PC-3 (cell line): ENCODE measurements at regions not wholly inside any gene's neighbourhood (a gene's known extent, or its start where the extent isn't known, plus 50 kb on each side); places are given as distances from the start of the nearest gene placed in this dataset.
A peak's percentile ranks its signal among the peaks of the same experiment; 100 is the strongest.

ENCODE experiments used
- ATAC-seq: fragments of 200-7000 bp; cut with Tn5 transposase; 2 replicates; pipeline ENCODE4 v1.9.1; 2020; ENCODE audit warnings: mild to moderate bottlenecking, moderate library complexity
- BruUV-seq: library from RNA; stranded (reverse); fragments of 400-500 nt; replicated peaks from 2 replicates; lab custom pipeline; 2021; lab: Mats Ljungman, UMichigan
- CTCF ChIA-PET: fragments of 300-600 bp; sonication (Branson Sonifier 250); formaldehyde crosslinking; loops from one replicate; lab custom pipeline; 2022; ENCODE audit warnings: antibody characterized with exemption; lab: Charles Lee
- POLR2A ChIA-PET: fragments of 300-600 bp; sonication (Branson Sonifier 250); formaldehyde crosslinking; loops from one replicate; lab custom pipeline; 2022; ENCODE audit warnings: antibody characterized with exemption; ENCODE audit not compliant: unreplicated experiment; lab: Charles Lee
- DNase-seq: peaks from one replicate; pipeline ENCODE4 v3.0.0-alpha.2; 2015
- H2AFZ ChIP-seq: fragments of 300-600 bp; sonication (generic); 2 replicates; pipeline ENCODE4 v1.6.0; 2016; ENCODE audit warnings: antibody characterized with exemption, low read length
- H3F3A ChIP-seq: fragments of 300-600 bp; sonication (generic); one replicate; pipeline ENCODE4 v1.6.0; 2017; ENCODE audit warnings: antibody characterized with exemption, low read length, control low read depth, mild to moderate bottlenecking; ENCODE audit not compliant: unreplicated experiment
- H3K27ac ChIP-seq: fragments of 300-600 bp; sonication (generic); 2 replicates; pipeline ENCODE4 v1.5.1; 2016; ENCODE audit warnings: mild to moderate bottlenecking, low read length
- H3K27me3 ChIP-seq: fragments of 300-600 bp; sonication (generic); 2 replicates; pipeline ENCODE4 v1.6.1; 2016; ENCODE audit warnings: low read length, mixed read lengths
- H3K36me3 ChIP-seq: fragments of 300-600 bp; sonication (generic); 2 replicates; pipeline ENCODE4 v1.6.1; 2016; ENCODE audit warnings: low read depth, mixed run types, low read length, mixed read lengths
- H3K4me1 ChIP-seq: fragments of 300-600 bp; sonication (generic); 2 replicates; pipeline ENCODE4 v1.5.1; 2016; ENCODE audit warnings: low read length; ENCODE audit not compliant: insufficient read depth
- H3K4me2 ChIP-seq: fragments of 300-600 bp; sonication (generic); 2 replicates; pipeline ENCODE4 v1.6.0; 2016; ENCODE audit warnings: low read length
- H3K4me3 ChIP-seq: fragments of 300-600 bp; sonication (generic); 2 replicates; pipeline ENCODE4 v1.5.1; 2016; ENCODE audit warnings: mild to moderate bottlenecking, low read length, mixed read lengths
- H3K79me2 ChIP-seq: fragments of 300-600 bp; sonication (generic); 2 replicates; pipeline ENCODE4 v1.6.1; 2017; ENCODE audit warnings: low read length, mixed read lengths
- H3K9ac ChIP-seq: fragments of 300-600 bp; sonication (generic); 2 replicates; pipeline ENCODE4 v1.6.0; 2016; ENCODE audit warnings: mild to moderate bottlenecking, low read length
- H3K9me2 ChIP-seq: fragments of 300-600 bp; sonication (generic); replicated peaks from 2 replicates; pipeline ENCODE4 v1.6.1; 2016; ENCODE audit warnings: mixed run types, low read length, mixed read lengths
- H3K9me3 ChIP-seq: fragments of 300-600 bp; sonication (generic); 2 replicates; pipeline ENCODE4 v1.6.1; 2016; ENCODE audit warnings: low read length, mixed read lengths
- H4K20me1 ChIP-seq: fragments of 300-600 bp; sonication (generic); 2 replicates; pipeline ENCODE4 v1.6.1; 2016; ENCODE audit warnings: low read length, mixed read lengths
- CTCF ChIP-seq: fragments of 300-600 bp; sonication (generic); conservative IDR thresholded peaks from 2 replicates; pipeline ENCODE4 v1.5.1; 2017; ENCODE audit warnings: antibody characterized with exemption, low read depth, mild to moderate bottlenecking, low read length
- EZH2 ChIP-seq: fragments of 300-600 bp; sonication (generic); IDR thresholded peaks from one replicate; pipeline ENCODE4 v1.6.1; 2017; ENCODE audit warnings: antibody characterized with exemption, mild to moderate bottlenecking, low read length; ENCODE audit not compliant: unreplicated experiment
- EZH2phosphoT487 ChIP-seq: fragments of 300-600 bp; sonication (generic); IDR thresholded peaks from 2 replicates; pipeline ENCODE4 v1.6.1; 2018; ENCODE audit warnings: mild to moderate bottlenecking, antibody characterized with exemption, low read length, borderline replicate concordance
- intact Hi-C: fragments of 100-400 bp; cut with micrococcal nuclease; formaldehyde crosslinking; loops from 2 replicates; pipeline ENCODE4 v1.9.0; 2023

GRCh38 chr13:97566907-97567306 lies 132.9 kb downstream of the RAP2A start:
- intact Hi-C loops, result no loop called here
- no peaks in the 10 kb centered on the region for H3K9me3 ChIP-seq
- no peaks in the 10 kb centered on the region for H3K27me3 ChIP-seq
- no peaks in the 10 kb centered on the region for H3K36me3 ChIP-seq
- H3K4me1 ChIP-seq, result peaks cover 8% of the 10 kb centered on the region
- BruUV-seq, result no TSS peak
- H4K20me1 ChIP-seq, result no peaks in the 10 kb centered on the region
- TF ChIP-seq EZH2 (no peak), EZH2phosphoT487 (no peak), CTCF (no peak)
- H3K4me2 ChIP-seq, result no peak overlapping the region
- no peak for DNase-seq
- ATAC-seq, result no peak
- no peak overlapping the region for H3K9ac ChIP-seq
- ChIA-PET CTCF (no interaction called here), POLR2A (no interaction called here)
- no peaks in the 10 kb centered on the region for H3K79me2 ChIP-seq
- no peaks in the 10 kb centered on the region for H3F3A ChIP-seq
- no peak overlapping the region for H3K27ac ChIP-seq
- H3K4me3 ChIP-seq, result no peak overlapping the region
- no peak overlapping the region for H2AFZ ChIP-seq
- no peaks in the 10 kb centered on the region for H3K9me2 ChIP-seq

GRCh38 chr13:97567510-97568243 lies 133.7 kb downstream of the RAP2A start:
- CTCF ChIA-PET, result no interaction called here

More at GRCh38 chr13:97567510-97568243, 133.7 kb downstream of the RAP2A start:
- no peak overlapping the region for H3K9ac ChIP-seq
- H4K20me1 ChIP-seq, result no peaks in the 10 kb centered on the region
- no peaks in the 10 kb centered on the region for H3K9me2 ChIP-seq
- POLR2A ChIA-PET, result no interaction called here
- intact Hi-C loops, result no loop called here
- peaks cover 8% of the 10 kb centered on the region for H3K4me1 ChIP-seq
- no peak overlapping the region for H3K4me3 ChIP-seq
- H3K36me3 ChIP-seq, result no peaks in the 10 kb centered on the region
- no peak overlapping the region for H3K27ac ChIP-seq
- peak overlapping the region; percentile 35 for H3K4me2 ChIP-seq
- H3K79me2 ChIP-seq, result no peaks in the 10 kb centered on the region
- TF ChIP-seq CTCF (no peak), EZH2 (no peak), EZH2phosphoT487 (no peak)
- no peaks in the 10 kb centered on the region for H3K27me3 ChIP-seq
- no peaks in the 10 kb centered on the region for H3K9me3 ChIP-seq
- H3F3A ChIP-seq, result no peaks in the 10 kb centered on the region
- no TSS peak for BruUV-seq
- DNase-seq (peak; percentile 72), ATAC-seq (peak; percentile 97)
- peak overlapping the region; percentile 52 for H2AFZ ChIP-seq
